ENCODE measurements at regions not wholly inside any gene's neighbourhood (a gene's known extent, or its start where the extent isn't known, plus 50 kb on each side); places are given as distances from the start of the nearest gene placed in this dataset.

DNA sequence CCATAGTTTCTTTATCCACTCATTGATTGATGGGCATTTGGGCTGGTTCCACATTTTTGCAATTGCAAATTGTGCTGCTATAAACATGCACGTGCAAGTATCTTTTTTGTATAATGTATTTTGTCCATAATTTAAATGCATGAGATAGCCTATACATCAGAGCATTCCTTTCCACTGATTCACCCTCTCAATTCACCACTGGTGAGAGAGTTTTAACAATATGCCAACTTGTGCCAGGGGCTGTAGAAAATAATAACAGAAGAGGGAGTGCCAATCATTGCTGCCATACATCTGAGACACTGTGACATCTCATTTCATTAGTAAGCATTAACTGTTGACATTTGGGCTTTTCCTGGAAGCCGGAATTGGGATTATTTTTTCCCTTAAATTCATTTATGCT is 125.1 kb downstream of the RAP2A start:
- TF ChIP-seq, protein P1, sequence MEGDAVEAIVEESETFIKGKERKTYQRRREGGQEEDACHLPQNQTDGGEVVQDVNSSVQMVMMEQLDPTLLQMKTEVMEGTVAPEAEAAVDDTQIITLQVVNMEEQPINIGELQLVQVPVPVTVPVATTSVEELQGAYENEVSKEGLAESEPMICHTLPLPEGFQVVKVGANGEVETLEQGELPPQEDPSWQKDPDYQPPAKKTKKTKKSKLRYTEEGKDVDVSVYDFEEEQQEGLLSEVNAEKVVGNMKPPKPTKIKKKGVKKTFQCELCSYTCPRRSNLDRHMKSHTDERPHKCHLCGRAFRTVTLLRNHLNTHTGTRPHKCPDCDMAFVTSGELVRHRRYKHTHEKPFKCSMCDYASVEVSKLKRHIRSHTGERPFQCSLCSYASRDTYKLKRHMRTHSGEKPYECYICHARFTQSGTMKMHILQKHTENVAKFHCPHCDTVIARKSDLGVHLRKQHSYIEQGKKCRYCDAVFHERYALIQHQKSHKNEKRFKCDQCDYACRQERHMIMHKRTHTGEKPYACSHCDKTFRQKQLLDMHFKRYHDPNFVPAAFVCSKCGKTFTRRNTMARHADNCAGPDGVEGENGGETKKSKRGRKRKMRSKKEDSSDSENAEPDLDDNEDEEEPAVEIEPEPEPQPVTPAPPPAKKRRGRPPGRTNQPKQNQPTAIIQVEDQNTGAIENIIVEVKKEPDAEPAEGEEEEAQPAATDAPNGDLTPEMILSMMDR (IDR thresholded peaks at IDR 0.05; ENCODE audit: insufficient read depth, low read depth, low read length, missing control alignments): no peak
- DNase-seq (ENCODE audit: low read depth): no peak
- no peak overlapping the region for H3K4me3 ChIP-seq (ENCODE audit: low read depth, low read length)

DNA sequence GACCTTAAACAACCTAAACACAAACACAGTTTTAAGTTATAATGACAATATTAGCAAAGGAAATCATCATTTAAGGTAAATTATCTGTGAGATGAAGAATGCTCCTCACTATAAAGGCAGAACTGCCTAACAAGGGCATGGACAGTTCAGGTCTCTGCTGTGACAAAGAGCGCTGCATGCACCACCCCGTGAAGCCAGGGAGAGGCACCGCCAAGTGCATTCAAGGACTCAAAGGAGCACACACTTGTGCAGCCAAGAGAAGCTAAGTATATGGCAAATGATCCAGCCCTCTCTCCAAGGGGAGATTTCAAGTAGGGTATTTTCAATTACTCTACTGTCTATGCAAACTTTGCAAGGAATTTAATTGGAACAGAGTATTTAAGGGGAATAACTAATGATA is 126.0 kb downstream of the RAP2A start:
- DNase-seq (ENCODE audit: low read depth): no peak
- no peak overlapping the region for H3K4me3 ChIP-seq (ENCODE audit: low read depth, low read length)
- TF ChIP-seq, protein P1 (IDR thresholded peaks at IDR 0.05; ENCODE audit: insufficient read depth, low read depth, low read length, missing control alignments): no peak

DNA sequence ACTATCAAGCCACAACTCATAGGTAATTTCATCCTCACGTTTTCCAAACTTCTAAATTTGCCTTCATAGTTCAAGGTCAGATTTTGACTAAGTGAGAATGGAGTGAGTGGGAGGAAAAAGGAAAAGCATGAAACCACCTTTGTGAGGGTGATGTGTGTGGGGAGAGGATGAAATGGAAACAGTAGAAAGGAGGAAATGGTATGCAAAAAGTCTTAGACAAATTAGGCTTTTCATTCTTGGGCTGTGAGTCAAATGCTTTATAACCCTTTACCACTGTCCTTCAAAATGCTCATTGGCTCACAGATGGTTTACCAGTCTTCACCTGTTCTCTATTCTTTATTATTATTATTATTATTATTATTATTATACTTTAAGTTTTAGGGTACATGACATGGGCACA is 127.2 kb downstream of the RAP2A start:
- H3K4me3 ChIP-seq (ENCODE audit: low read depth, low read length): no peak overlapping the region
- TF ChIP-seq, protein P1 (IDR thresholded peaks at IDR 0.05; ENCODE audit: insufficient read depth, low read depth, low read length, missing control alignments): no peak
- no peak for DNase-seq (ENCODE audit: low read depth)

DNA sequence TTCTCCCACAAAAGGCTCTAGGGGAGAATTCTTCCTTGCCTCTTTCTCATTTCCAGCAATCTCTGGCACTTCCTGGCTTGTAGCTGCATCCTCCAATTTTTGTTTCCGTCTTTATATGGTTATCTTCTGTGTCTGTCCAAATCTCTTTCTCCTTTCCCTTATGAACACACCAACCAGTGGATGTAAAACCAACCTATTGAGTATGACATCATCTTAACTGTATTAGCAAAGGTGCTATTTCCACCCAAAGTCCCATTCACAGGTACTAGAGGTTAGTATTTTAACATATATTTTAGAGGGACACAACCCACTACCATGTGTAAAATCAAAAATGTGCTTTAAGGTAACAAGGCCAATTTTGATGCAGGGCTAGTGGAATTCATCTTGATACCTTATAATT is 129.0 kb downstream of the RAP2A start:
- no peak overlapping the region for H3K4me3 ChIP-seq (ENCODE audit: low read depth, low read length)
- TF ChIP-seq, protein P1 (IDR thresholded peaks at IDR 0.05; ENCODE audit: insufficient read depth, low read depth, low read length, missing control alignments): no peak
- no peak for DNase-seq (ENCODE audit: low read depth)

DNA sequence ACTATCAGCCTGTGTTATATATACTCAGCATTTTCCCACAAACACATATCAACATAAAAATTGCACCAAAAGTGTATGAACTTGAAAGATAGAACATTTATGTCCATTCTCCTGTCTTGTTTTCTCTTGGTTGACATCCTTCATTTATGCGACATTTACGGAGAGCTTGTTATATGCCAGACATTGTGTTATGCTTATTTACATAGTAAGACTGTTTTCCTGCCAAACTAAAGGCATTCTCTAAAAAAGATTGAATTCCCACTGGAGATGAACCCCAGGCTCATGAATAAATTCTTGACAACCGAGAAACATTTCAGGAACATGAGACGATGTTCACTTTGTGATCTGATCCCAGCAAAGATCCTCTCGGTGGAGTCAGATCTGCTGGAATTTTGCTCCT is 131.0 kb downstream of the RAP2A start:
- H3K4me3 ChIP-seq (ENCODE audit: low read depth, low read length): no peak overlapping the region
- TF ChIP-seq, protein P1 (IDR thresholded peaks at IDR 0.05; ENCODE audit: insufficient read depth, low read depth, low read length, missing control alignments): no peak
- no peak for DNase-seq (ENCODE audit: low read depth)

DNA sequence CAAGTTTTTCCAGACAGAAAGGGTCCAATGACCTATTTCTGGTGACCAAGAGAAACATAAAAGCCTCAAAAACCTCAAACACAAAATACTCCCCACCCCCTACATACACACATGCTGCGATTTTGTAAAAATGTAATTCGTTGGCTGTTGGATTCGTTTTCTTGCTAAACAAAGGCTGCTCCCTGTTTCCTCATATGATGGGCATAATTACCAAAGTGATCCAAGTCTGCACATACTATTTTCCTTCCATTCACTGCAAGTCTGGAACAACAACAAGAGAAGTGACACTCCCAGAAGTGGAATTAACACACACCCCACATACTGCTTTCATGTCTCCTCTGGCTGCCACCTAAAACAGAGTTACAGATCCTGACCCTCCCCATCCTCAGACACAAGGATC is 131.9 kb downstream of the RAP2A start:
- DNase-seq (ENCODE audit: low read depth): no peak
- H3K4me3 ChIP-seq (ENCODE audit: low read depth, low read length): no peak overlapping the region
- TF ChIP-seq, protein P1 (IDR thresholded peaks at IDR 0.05; ENCODE audit: insufficient read depth, low read depth, low read length, missing control alignments): no peak

DNA sequence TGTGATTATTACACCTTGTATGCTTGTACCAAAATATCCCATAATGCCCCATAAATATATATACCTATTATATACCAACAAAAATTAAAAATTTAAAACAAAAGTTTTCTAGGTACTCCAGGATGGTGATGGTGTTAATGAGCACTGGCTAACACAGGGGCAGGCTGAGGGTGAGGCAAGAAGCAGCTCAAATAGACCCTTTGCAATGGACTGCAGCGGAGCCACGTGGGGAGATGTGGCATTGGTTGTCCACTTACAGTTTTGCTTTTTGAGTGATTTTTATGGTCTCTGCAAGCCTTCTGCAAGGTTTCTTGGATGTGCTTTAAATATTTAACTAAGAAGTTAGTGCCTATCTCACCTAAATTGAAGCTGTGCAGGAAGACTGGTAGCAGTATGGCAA is 132.9 kb downstream of the RAP2A start:
- H3K4me3 ChIP-seq (ENCODE audit: low read depth, low read length): no peak overlapping the region
- peak; percentile 49 for DNase-seq (ENCODE audit: low read depth)
- TF ChIP-seq, protein P1 (IDR thresholded peaks at IDR 0.05; ENCODE audit: insufficient read depth, low read depth, low read length, missing control alignments): peak; percentile 20
